HG03571 (cell line): ENCODE measurements at regions not wholly inside any gene's neighbourhood (a gene's known extent, or its start where the extent isn't known, plus 50 kb on each side); places are given as distances from the start of the nearest gene placed in this dataset.

Source experiments
- ATAC-seq: cut with Tn5 transposase; IDR thresholded peaks from one replicate; pipeline ENCODE4 v1.9.1; 2021; ENCODE audit not compliant: unreplicated experiment

- no peak for ATAC-seq
Observed at GRCh38 chr13:105059786-105060185, 1475.7 kb downstream of the EFNB2 start.

DNA sequence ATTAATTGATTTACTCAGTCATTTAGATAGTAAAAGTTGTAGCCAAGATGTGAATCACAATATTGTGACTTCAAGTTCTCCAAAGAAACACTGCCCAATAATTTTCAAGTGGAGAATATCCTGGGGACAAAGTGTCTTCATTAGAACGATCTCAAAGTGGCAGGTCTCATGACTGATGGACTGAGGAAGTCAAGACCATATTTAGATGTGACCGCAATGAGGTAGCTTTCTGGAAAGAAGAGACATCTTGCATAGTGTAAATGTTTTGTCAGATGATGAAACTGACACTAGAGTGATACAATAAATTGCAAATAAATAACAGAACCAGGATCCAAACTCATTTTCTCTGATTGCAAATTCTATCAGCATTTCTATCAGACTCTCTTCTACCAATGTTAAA is 1476.9 kb downstream of the EFNB2 start:
- ATAC-seq = no peak

DNA sequence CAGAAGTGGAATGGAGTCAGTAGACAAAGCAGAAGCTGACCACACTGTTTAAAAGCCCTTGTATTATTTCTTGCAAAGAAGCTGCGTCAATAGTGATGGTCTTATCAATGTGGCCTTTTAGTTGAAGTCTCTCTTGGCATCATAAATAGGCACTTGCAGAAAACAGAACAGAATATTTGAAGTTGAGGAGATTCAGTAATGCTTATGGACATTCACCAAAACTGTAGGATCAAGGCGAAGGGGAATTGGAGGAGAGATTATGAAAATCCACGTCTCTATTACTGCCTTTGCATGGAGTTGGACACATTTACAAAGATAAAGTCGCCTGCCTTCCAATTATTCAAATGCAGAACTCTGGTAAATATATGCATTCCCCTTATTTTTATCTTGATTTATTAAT is 1482.8 kb downstream of the EFNB2 start:
- ATAC-seq = no peak

- ATAC-seq = no peak
Observed at GRCh38 chr13:105050686-105051085, 1484.8 kb downstream of the EFNB2 start.

DNA sequence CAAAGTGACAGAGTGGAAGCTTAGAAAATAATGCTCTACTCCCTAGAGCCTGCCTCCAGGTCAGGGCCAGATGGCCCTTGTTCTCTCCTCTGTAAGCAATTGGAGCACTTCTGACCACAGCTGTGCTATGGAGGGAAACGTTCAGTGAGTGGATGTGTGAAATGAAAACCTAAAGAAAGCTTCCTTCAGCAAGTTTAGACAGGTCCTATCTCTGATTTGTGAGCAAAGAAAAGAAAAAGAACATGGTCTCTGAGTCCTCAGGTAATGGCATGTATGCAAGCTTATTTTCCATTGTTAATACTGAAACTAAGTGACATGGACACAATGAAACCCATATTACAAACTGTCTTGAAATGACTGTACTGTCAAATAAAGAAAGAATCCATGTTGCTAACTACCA is 1486.8 kb downstream of the EFNB2 start:
- no peak for ATAC-seq

DNA sequence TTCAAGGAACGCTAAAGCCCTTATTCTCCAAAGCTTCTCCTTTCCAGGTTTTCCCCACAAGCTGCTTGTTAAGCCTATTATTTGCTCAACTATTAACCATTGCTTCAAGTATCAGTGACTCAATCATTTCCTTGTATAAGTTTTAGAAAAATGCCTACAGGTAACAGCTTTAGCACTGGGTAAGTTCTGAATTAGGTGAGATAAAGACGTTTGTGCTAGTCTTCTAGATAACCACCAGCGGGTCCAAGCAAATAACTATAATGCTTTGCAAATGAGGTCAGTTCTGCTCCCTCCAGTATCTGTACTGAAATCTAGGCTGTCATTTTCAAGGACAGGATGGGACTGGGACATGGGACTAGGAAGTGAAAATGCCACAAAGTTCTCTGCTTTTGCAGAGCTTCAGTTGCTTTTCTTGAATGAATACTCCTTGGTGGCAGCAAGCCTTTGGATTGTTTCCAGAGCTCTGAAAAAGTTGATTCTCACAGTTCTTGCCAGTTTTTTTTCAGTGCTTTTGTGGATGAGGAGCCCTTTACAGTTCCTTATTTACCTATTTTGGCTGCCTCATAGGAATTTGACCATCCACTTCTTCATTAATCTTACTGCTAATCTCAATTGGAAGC is 1487.7 kb downstream of the EFNB2 start:
- ATAC-seq = no peak

- ATAC-seq = no peak
Observed at GRCh38 chr13:105037110-105037509, 1498.4 kb downstream of the EFNB2 start.

GRCh38 chr13:105035092-105035491 is 1500.4 kb downstream of the EFNB2 start:
- ATAC-seq = no peak

- no peak for ATAC-seq
Observed at GRCh38 chr13:105033999-105034398, 1501.5 kb downstream of the EFNB2 start.

GRCh38 chr13:105031306-105031705 is 1504.2 kb downstream of the EFNB2 start:
- ATAC-seq = no peak

GRCh38 chr13:105030851-105031250 is 1504.6 kb downstream of the EFNB2 start:
- no peak for ATAC-seq

GRCh38 chr13:105019073-105019472 is 1516.4 kb downstream of the EFNB2 start:
- ATAC-seq = no peak

- ATAC-seq = no peak
Observed at GRCh38 chr13:105016266-105016665, 1519.2 kb downstream of the EFNB2 start.

- ATAC-seq = no peak
Observed at GRCh38 chr13:105008604-105009003, 1526.9 kb downstream of the EFNB2 start.

GRCh38 chr13:105007166-105007808 is 1528.2 kb downstream of the EFNB2 start:
- no peak for ATAC-seq

DNA sequence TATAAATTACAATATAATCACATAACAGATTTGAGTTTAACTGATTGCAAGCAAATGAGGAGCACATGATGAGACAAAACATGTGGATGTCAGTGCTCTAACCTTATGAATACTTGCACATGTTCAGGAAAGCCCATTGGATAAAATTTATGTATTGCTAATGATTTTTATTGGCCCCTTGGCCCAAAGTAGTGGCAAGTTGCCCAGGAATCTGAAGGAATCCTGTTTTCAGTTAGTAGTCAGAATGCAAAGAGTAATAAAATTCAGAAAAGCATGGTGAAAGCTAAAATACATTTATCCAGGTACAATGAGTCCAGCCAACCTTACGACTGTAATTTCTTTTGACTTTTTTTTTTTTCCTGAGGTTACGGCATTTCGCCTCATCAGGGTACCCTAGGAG is 1539.4 kb downstream of the EFNB2 start:
- ATAC-seq = no peak

DNA sequence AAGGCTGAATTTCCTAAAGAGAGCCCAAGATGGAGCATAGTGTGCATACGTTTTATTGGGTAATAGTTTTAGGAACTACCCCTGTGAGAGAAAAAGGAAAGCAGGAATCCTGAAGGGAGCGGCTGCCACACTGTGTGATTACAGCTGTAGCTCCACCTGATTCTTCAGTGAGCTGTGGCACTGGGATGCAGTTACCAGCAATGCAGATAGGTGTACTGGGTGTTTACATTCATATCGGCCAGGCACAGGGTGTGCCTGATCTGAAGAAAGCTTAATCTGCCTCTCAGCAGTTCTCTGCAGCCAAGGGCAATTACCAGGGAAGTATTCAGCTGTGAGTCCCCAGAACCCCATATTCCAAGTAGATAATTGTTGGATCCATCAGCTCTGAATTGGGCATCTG is 1541.8 kb downstream of the EFNB2 start:
- no peak for ATAC-seq

- ATAC-seq = no peak
Observed at GRCh38 chr13:104987621-104988020, 1547.8 kb downstream of the EFNB2 start.

GRCh38 chr13:104984296-104984818 is 1551.1 kb downstream of the EFNB2 start:
- peak; percentile 78 for ATAC-seq

DNA sequence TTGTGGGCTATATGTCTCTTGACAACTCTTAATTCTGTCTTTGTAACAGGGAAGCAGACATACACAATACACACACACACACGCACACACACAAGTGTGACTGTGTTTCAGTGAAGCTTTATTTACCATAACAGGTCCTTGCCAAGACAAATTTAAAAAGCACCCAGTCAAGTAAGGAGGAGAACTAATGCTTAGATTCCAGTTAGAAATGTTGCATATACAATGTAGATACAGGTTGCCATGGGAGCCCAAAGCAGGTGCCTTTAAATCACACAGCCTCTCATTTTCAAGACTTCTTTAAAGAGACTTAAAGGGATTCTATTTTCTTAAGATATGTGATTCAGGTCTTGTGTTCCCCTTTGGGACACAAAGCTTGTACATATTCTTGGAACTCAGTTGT is 1551.9 kb downstream of the EFNB2 start:
- no peak for ATAC-seq

GRCh38 chr13:104980586-104980985 is 1554.9 kb downstream of the EFNB2 start:
- no peak for ATAC-seq

DNA sequence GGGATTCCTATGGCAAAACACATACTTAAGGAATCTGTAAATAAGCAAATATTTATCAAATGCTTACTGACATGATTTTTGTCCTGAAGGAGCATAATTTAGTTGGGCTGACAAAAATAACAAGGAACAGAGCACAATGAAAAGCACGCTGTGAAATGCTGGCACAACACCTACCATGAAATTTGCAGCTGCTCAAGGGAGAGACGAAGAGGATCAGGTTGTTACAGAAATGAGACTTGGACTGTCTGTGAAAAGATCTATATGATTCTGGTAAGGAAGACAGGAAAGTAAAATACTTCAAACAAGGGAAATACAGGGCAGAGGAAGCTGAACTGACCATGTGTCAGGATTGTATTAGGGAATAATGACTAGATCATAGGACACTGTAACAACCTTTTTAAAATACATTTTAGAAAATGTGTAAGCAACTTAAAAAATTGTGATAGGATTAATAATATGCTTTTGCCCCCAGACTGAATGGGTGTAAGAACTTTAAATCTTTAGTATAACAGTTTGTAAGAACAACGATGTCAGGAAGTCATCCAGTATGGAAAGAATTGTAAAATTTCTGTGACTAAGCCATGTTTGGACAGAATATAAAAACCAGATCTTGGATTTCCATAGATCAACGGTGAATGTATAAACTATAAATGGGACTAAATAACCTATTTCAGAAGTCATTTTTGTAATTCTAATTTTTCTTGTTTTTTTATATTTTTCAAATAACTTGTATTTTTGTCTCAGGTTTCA is 1556.0 kb downstream of the EFNB2 start:
- ATAC-seq = no peak
